ENCODE measurements at regions not wholly inside any gene's neighbourhood (a gene's known extent, or its start where the extent isn't known, plus 50 kb on each side); places are given as distances from the start of the nearest gene placed in this dataset.
"Not testable (repeated sequence)": the region's sequence is repeated elsewhere in the genome, so short reads cannot be mapped to it uniquely, and the experiment has no call there.

DNA sequence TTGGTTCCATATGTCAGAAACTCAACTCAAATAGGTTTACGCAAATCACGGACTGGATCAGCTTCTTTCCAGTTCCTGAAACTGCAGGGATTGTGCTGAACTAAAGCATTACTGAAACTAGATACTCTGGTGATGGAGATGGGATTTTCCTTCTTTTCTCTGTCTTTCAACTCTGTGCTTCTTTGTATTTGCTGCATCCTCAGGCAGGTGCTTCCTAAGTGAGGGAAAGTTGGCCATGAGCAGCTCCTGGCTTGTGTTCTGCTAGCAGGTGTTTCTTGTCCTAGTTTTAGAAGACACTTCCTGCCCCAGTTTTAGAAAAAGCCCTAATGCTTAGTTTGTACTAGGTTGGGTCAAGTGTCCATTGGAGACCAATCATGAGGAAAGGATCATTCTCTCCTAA lies 86.7 kb upstream of the USP24 start:
- no peak for DNase-seq

DNA sequence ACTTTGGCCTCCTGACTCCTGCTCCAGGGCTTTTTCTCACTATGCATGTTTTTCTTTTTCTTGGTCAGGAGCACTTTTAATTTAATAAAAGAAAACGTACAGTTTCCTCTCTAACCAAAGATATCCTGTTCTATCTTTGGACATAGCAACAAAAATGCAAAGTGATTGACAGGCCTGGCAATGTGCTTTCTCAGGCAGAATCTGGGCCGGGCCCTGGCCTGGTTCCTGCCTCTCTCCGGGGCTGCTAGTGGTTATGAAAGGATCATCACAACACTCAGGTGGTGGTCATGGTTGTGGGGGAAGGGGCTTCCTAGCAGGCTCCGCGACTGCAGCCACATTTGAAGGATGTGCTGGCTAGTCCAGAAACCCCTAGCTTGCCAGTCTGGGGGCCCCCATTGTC lies 85.8 kb upstream of the USP24 start:
- no peak for DNase-seq

DNA sequence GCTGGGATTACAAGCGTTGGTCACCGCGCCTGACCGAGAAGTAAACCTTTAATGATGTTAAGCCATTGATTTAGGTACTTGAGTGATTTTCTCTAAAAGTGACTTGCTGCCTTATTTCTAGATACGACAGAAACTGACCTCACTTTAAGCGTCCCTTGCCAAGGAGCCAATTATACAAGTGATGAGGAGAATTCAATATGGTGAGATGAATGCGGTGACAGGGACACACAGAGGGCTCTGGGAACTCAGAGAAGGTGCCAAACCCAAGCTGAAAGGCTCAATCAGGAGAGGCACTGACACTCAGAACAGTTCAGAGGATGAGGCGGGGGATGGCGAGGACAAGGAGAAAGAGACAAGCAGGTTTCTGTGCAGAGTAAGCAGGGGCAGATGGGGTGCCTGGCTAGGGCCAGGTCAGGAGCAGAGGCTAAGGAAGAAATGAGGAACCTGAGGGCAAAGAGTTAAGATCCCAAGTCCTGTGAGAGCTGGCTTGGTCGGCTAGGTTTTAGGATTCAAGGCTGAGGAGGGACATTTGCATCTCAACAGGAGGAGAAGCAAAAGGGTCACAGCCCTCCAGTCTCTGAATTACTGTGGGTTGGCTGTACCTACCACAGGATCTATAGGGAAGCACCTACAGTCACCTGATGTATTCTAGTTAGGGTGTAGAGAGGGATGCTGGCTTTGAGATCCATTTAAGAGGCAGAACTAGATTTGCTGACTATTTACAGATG lies 83.2 kb upstream of the USP24 start:
- no peak for DNase-seq

DNA sequence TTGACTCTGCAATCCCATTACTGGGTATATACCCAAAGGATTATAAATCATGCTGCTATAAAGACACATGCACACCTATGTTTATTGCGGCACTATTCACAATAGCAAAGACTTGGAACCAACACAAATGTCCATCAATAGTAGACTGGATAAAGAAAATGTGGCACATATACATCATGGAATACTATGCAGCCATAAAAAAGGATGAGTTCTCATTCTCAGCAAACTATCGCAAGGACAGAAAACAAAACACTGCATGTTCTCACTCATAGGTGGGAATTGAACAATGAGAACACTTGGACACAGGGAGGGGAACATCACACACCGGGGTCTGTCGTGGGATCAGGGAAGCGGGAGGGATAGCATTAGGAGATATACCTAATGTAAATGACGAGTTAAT lies 81.1 kb upstream of the USP24 start:
- not testable (repeated sequence) for DNase-seq

DNA sequence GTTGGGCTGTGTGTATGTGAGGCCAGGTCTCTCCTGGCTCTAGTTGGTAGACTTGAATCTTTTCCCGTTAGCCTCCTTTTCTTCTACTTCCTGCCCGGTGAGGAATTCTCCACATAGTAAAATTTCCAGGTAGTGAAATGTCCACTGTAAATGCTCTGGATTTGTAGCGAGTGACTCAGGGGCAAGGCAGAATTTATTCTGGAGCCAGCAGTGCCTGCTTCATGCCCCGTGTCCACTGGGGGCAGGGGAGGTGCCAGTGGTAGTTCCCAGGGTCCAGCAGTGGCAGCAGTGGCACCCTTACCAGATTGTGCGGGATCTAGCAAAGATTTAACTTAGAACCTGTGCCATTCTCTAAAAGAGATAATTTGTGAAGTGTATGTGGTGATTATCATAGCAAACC lies 74.5 kb upstream of the USP24 start:
- DNase-seq, result no peak

DNA sequence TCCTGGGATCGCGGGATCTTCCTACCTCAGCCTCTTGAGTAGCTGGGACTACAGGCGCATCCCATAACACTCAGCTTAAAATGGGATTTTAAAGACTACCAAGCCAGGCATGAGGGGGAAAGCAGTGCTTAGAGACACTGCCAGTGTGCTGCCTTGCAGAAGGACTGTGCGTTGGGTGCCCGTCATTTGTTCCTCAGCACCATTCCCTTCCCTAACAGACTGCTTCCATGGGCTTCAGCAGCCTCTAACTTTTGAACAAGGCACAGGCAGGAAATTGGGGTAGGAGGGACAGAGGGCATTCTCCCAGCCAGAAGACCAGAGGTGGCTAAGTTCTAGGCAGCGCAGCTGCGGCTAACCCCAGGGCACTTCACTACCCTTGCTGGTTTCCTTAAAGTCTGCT lies 73.9 kb upstream of the USP24 start:
- no peak for DNase-seq

DNA sequence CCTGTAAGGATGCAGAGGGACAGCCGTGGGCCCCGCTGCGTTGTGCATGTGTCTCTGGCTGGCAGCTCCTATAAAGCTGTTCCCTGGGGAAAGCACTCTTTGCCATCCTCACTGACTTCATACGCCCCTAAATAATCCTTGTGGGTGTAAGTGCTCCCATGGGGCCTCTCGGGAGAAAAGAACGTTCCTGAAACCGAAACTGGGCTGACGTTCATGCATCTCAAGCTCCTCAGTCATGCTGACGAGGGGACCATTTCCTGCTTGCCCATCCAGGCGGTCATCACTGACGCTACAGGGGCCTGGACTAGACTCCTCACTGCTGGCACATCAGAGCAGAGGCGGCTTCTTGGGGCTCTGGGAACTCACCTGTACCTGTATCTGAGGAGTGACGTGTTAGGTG lies 73.1 kb upstream of the USP24 start:
- DNase-seq, result no peak

DNA sequence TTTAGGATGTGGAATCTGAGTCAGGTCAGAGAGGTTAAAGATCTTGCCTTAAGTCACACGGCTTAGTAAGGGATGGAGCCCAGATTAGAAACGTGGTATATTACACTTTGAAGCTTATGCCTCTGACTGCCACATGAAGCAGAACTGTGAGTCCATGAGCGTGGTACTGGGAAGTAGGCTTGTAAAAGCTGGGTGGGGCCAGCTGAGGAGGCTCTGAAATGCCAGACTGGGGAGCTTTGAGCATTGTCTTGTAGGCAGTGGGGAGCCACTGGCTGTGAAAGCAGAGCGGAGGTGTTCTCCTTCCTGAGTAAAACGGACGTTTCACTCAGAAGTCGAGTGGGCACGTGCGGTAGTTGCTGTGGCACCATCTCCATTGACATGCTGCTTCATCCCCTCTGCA lies 72.6 kb upstream of the USP24 start:
- no peak for DNase-seq

DNA sequence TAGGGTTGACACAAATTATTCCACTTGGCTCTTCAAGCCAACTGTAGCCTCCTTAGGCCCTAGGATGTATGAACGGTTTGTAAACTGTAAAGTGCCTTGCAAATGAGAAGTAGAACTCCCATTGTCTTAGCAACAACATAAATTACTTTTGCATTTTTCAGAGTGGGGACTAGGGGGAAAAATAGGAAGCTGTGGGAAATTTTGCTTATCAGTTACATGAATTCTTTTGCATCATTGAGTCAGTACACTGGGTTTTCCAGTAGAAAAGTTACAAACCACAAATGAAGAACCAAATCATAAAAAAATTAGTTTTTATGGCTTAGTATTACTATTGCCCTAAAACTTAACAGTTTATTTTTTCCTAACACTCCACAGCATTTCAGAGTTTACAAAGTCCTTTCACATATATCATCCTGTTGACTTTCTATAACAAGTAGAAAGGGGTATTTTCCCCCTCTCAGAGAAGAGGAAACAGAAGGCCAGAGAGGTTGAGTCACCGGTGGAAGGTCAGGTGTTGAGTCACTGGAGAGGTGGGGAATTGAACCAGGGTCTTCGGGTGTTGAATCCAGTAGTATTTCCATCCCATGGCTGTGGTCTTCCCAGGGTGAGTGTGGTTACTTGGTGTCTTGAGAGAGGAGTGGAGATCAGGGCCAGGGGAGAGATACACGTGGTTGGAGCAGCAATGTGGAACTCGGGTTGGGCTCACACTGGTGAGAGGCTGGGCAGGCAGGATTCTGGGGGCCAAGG lies 71.9 kb upstream of the USP24 start:
- DNase-seq, result peak; percentile 46

DNA sequence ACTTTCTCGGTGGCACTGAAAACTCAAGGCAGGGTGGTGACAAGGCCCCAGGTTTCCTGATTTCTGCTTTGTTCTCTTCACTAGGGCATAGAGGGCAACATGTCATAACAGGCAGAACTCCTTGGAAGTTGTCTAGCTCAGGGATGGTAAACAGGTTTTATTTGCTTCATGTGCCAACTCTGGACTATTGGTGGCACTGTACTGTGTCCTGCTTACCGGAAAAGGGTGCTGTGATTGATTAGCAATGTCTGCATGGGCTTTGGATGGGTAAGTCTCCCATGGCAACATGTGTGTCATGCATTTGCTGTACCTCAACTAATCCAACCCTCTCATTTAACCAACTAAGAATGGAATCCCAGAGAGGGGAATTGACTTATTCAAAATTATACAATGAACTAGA lies 70.7 kb upstream of the USP24 start:
- no peak for DNase-seq

DNA sequence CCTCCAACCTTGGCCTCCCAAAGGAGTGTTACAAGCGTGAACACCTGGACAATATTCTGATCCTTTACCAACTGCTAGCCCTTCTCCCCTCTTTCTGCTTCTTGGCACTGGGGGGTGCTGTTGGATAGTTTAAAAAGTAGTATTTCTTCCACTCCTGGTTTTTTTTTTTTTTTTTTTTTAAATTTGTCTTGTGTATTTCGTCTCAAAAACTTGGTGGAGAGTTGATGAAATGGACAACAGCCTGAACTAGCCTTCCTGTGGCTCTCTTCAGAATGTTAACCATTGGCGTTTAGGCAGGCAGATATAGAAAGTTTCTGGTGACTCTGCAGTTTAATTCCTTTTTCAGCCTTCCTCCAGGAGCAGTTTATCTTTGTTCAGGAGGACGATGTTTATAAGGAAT lies 69.7 kb upstream of the USP24 start:
- DNase-seq, result peak; percentile 24

DNA sequence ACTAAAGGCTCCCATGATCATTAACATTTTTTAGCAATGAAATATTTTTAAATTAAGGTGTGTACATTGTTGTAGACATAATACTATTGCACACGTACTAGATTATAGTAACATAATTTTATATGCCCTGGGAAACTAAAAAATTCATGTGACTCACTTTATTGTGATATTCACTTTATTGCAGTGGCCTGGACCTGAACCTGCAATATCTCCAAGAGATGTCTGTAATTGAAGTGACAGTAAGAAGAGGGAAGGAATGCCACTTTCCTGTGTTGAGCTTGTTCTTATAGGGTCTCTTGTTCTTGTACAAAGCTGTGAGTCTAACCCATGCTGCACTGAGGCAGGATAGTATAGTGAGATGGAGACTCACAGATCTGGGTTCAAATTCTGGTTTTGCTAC lies 66.9 kb upstream of the USP24 start:
- no peak for DNase-seq

DNA sequence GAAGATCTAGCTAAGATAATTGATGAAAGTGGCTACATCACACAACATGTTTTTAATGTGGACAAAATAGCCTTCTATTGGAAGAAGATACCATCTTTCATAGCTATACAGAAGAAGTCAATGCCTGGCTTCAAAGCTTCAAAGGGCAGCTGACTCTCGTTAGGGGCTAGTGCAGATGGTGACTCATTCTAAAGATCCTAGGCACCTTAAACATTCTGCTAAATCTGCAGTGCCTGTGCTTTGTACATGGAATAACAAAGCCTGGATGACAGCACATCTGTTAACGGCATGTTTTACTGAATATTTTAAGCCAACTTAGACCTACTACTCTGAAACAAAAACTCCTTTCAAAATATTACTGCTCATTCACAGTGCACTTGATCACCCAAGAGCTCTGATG lies 65.6 kb upstream of the USP24 start:
- no peak for DNase-seq

DNA sequence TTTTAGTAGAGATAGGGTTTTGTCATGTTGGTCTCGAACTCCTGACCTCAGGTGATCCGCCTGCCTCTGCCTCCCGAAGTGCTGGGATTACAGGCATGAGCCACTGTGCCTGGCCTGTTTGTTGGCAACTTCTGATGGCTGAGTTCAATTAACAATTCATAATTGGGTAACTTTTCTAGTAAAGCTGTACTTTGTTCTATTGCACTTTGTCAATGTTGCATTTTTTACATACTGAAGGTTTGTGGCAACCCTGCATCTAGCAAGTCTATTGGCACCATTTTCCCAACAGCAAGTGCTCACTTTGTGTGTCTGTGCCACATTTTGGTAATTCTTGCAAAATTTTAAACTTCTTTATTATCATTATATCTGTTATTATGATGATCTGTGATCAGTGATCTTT lies 64.5 kb upstream of the USP24 start:
- DNase-seq, result no peak

DNA sequence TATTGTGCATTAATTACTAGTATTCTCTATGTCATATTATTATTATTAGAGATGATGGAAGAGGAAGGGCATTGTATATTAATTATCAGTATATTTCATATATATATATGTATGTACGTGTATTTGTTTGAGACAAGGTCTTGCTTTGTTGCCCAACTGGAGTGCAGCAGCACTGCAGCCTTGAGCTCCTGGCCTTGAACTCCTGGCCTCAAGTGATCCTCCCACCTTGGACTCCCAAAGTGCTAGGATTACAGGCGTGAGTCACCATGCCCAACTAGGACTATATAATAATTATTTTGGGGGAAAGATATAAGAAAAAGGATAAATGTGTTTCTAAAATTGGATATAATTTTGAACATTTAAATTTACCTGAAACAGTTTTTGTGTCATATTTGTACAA lies 63.2 kb upstream of the USP24 start:
- no peak for DNase-seq

DNA sequence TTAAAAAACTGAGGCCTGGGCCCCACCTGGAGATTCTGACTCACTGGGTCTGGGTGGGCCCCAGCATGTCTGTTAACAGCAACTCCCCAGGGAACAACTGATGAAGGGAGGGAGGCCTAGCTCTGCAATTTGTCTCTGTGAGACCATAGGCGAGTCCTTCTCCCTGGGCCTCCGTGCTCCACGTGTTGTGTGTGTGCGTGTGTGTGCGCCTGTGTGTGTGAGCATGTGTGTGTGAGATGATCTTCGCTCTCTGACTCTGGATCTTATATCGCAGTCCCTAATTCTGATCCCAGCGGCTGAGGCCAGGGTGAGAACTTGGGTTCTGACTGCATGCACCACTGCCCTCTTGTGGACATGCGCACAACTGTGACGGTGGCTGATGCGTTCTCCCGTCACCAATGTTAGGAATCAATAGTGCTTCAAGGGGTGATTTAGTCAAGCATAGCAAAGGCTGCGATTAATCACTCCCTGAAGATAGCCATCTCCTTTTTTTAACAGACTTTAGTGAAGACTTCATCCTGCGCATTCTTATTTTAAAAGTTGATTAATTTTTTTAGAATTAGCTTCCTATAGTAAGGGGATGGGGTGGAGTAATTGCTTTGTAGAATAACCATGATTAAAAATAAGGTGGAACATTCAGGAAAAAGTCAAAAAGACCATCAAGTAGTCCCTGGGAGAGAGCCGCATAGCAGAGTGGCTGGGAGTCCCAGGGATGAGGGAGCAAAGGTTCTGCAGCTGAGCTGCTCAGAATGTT lies 62.4 kb upstream of the USP24 start:
- peak; percentile 90 for DNase-seq

DNA sequence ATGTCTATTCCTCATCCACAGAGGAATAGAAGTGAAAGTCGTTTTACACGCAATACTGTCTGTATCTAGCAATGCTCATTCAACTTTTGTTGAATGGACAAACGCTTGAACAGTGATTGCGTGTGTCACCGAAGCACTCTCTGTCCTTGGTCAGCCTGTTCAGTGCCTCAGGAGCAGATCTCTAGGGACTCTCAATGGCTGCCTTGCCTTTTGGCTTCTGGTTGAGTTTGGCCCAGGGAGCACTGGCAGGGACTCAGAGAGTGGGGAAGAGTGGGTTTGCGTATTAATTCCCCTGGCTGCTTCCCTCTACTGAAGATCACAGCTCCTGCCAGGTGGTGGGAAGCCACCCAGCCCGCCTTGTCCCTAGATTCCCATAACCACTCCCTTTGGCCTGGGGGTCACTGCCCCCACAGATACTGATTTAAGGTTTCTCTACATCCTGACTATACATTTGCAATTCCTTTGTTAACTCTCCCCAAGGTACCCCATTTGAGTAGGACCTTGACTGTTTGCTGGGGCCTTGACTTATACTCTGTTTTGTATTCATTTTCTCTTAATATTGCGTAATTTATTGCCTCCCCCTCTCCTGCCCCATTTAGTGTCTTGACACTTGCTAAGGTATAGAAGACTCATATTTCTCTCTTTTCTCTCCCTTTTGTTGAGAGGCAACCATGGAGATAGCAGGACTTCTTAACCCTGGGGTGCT lies 61.7 kb upstream of the USP24 start:
- no peak for DNase-seq

DNA sequence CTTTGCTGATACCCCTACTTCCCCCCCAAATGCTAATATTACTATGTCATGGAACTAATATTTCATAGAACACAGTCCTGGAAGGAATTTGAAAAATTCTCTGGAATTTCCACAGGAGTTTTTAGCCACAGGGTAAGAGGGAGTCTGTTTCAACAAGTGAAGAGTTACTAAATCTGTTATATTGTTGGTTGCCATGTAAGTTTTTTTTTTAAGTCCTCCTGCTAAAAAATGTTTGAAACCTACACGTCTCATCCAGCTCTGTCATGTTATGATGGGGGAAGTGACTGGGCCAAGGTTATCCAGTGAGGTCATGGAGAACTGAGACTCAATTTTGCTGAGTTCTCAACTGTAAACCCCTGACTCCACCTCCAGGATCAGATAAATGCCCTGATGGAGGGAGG lies 60.8 kb upstream of the USP24 start:
- no peak for DNase-seq

DNA sequence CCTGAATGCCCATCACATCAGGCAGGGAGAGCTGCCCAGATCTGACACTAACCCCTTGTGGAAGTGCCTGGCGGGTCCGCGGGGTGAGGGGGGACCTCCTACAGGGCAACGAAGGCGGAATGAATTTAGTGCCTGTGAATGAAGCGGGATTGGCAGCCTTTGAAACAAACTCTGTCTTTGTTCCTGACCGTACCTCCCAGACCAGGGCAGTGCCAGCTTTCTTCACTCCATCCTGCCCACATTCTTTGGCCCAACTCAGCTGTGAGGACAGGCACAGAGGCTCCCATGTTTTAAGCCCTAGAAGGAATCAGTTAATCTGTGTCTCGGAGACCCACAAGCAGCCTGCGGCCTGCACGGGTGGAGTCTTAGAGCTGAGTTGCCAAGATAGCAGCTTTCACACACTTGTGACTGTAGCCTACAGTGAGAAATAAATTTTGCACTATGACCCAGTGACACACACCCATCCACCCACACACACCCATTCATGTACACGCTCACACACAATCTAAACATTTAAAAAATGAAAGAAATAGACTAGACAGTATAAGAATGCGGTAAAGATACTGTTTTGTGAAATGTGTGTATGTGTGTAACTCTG lies 60.1 kb upstream of the USP24 start:
- no peak for DNase-seq

DNA sequence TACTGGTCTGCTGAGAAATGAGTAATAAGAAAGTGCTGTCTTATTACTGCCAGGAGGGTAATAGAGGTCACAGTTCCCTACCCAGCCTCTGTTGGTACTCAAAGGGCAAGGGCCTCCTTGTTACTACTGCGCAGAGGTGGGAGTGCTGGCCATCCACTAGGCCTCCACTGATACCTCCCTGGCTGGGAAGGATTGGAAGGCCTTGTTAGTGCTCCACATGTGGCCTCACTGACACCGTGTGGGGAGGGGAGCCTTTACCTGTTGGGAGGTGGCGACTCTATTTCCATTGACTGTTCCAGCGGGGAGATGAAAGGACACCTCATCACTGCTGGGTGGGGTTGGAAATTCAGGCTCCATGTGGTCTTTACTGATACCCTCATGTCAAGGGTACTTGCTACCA lies 57.8 kb upstream of the USP24 start:
- no peak for DNase-seq
